Uterus (tissue), 3 donors: ENCODE measurements at regions not wholly inside any gene's neighbourhood (a gene's known extent, or its start where the extent isn't known, plus 50 kb on each side); places are given as distances from the start of the nearest gene placed in this dataset.
"Not testable (repeated sequence)": the region's sequence is repeated elsewhere in the genome, so short reads cannot be mapped to it uniquely, and the experiment has no call there.

Experiments
- DNase-seq, 2 donors: peaks; one replicate each; pipeline ENCODE4 v3.0.0-alpha.2; 2019 to 2020
- H3K27ac ChIP-seq, 2 donors: fragments of 200-600 bp; sonication (generic); 1 replicate in 1 of 2; 2 replicates in 1 of 2; pipeline ENCODE4 v1.5.1; 2016 to 2018
- H3K27me3 ChIP-seq, 2 donors: fragments of 200-600 bp; sonication (generic); one replicate each; pipeline ENCODE4 v1.5.1; 2018 to 2019; ENCODE audit warnings: control low read depth in 1 of 2
- H3K36me3 ChIP-seq, 2 donors: fragments of 200-600 bp; sonication (generic); one replicate each; pipeline ENCODE4 v1.5.1; 2019; ENCODE audit warnings: control low read depth in 1 of 2
- H3K4me1 ChIP-seq, 2 donors: fragments of 200-600 bp; sonication (generic); one replicate each; pipeline ENCODE4 v1.5.1; 2018 to 2019; ENCODE audit warnings: control low read depth in 1 of 2
- H3K4me3 ChIP-seq, 2 donors: fragments of 200-600 bp; sonication (generic); 1 replicate in 1 of 2; 2 replicates in 1 of 2; pipeline ENCODE4 v1.5.1; 2018 to 2019; ENCODE audit warnings: mild to moderate bottlenecking in 1 of 2
- H3K9me3 ChIP-seq, 2 donors: fragments of 200-600 bp; sonication (generic); one replicate each; pipeline ENCODE4 v1.5.1; 2019; ENCODE audit warnings: control low read depth in 1 of 2
- POLR2A ChIP-seq, 2 donors: fragments of 450-650 bp; IDR thresholded peaks; one replicate each; pipeline ENCODE4 v1.6.1; 2016; ENCODE audit warnings: antibody characterized with exemption in 2 of 2, mild to moderate bottlenecking in 1 of 2, moderate library complexity in 1 of 2
- intact Hi-C: fragments of 100-400 bp; cut with DNase I; formaldehyde crosslinking; loops from one replicate; pipeline ENCODE4 v1.15.1; 2023; ENCODE audit warnings: low total_unique reads
- TF ChIP-seq, protein P1 (sequence below), 4 experiments: fragments of 200-600 bp in 2 of 4; fragments of 450-650 bp in 2 of 4; sonication (generic) in 2 of 4; IDR thresholded peaks; one replicate each; pipeline ENCODE4 v1.5.1; 2016 to 2019; ENCODE audit warnings: antibody characterized with exemption in 4 of 4, mild to moderate bottlenecking in 2 of 4, moderate library complexity in 1 of 4
- donor health status: DM: yes; HTN: yes; CAD: no.

- no peak overlapping the region for H3K27ac ChIP-seq
- H3K4me1 ChIP-seq: no peaks in the 10 kb centered on the region
- no peaks in the 10 kb centered on the region for H3K9me3 ChIP-seq
- intact Hi-C loops: no loop called here
- H3K36me3 ChIP-seq: no peaks in the 10 kb centered on the region
- no peak for DNase-seq
- H3K27me3 ChIP-seq: no peaks in the 10 kb centered on the region
- H3K4me3 ChIP-seq: no peak overlapping the region
- TF ChIP-seq, protein P1, sequence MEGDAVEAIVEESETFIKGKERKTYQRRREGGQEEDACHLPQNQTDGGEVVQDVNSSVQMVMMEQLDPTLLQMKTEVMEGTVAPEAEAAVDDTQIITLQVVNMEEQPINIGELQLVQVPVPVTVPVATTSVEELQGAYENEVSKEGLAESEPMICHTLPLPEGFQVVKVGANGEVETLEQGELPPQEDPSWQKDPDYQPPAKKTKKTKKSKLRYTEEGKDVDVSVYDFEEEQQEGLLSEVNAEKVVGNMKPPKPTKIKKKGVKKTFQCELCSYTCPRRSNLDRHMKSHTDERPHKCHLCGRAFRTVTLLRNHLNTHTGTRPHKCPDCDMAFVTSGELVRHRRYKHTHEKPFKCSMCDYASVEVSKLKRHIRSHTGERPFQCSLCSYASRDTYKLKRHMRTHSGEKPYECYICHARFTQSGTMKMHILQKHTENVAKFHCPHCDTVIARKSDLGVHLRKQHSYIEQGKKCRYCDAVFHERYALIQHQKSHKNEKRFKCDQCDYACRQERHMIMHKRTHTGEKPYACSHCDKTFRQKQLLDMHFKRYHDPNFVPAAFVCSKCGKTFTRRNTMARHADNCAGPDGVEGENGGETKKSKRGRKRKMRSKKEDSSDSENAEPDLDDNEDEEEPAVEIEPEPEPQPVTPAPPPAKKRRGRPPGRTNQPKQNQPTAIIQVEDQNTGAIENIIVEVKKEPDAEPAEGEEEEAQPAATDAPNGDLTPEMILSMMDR (IDR thresholded peaks at IDR 0.05): no peak
- no peak for TF ChIP-seq POLR2A (IDR thresholded peaks at IDR 0.05)
Observed at GRCh38 chr21:35561116-35561515, 499.2 kb downstream of the SETD4 start.

DNA sequence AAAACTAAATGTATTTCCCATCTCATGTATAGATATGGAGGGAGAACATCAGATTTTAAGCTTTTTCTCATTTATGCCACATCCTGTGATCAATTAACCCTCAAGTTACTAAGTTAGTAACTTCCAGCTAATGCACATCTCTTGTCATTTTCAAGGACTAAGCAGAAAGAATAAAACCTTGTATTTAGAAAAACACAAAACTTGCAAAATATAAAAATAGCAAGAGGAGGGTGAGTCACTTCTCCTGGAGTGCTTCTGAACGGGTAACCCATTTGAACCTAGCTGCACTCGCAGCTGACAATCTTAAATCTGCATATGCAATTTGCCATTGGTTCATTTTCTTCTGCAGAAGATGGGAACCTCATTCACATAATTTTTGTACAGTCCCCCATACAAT, 500.5 kb downstream of the SETD4 start:
- H3K27ac ChIP-seq: no peak overlapping the region
- TF ChIP-seq, protein P1 (IDR thresholded peaks at IDR 0.05): no peak
- TF ChIP-seq POLR2A (IDR thresholded peaks at IDR 0.05): no peak
- H3K27me3 ChIP-seq: no peaks in the 10 kb centered on the region
- H3K36me3 ChIP-seq: no peaks in the 10 kb centered on the region
- H3K4me1 ChIP-seq: no peaks in the 10 kb centered on the region
- intact Hi-C loops: no loop called here
- H3K9me3 ChIP-seq: no peaks in the 10 kb centered on the region
- DNase-seq: no peak
- H3K4me3 ChIP-seq: no peak overlapping the region

- Histone ChIP-seq H3K4me1 (no peaks in the 10 kb centered on the region), H3K9me3 (no peaks in the 10 kb centered on the region), H3K4me3 (no peak overlapping the region), H3K27me3 (no peaks in the 10 kb centered on the region), H3K36me3 (no peaks in the 10 kb centered on the region), H3K27ac (no peak overlapping the region)
- TF ChIP-seq, protein P1 (IDR thresholded peaks at IDR 0.05): no peak
- no peak for TF ChIP-seq POLR2A (IDR thresholded peaks at IDR 0.05)
- intact Hi-C loops: no loop called here
- DNase-seq: no peak
Observed at GRCh38 chr21:35559128-35559828, 501.0 kb downstream of the SETD4 start.

DNA sequence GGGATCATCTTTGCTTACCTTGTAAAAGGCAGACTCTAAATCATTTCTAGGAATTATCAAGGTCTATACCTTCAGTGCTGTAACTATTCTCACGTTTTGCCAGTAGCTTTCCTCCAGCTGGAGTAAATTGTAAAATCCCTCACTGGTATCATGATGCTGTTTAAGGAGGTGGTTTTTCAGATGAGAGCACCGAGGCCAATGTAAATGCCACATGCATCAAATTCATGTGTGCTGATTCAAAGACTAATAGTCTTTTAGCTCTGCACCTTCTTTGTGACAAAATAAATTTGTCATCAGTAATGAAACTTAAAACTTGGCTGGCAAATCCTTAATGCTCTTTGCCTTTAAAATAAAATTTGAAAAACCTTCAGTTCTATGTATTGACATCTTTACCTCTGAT, 503.8 kb downstream of the SETD4 start:
- no peaks in the 10 kb centered on the region for H3K9me3 ChIP-seq
- H3K4me1 ChIP-seq: no peaks in the 10 kb centered on the region
- DNase-seq: no peak
- intact Hi-C loops: no loop called here
- H3K4me3 ChIP-seq: no peak overlapping the region
- no peak for TF ChIP-seq POLR2A (IDR thresholded peaks at IDR 0.05)
- TF ChIP-seq, protein P1 (IDR thresholded peaks at IDR 0.05): no peak
- H3K27ac ChIP-seq: no peak overlapping the region
- no peaks in the 10 kb centered on the region for H3K36me3 ChIP-seq
- no peaks in the 10 kb centered on the region for H3K27me3 ChIP-seq

DNA sequence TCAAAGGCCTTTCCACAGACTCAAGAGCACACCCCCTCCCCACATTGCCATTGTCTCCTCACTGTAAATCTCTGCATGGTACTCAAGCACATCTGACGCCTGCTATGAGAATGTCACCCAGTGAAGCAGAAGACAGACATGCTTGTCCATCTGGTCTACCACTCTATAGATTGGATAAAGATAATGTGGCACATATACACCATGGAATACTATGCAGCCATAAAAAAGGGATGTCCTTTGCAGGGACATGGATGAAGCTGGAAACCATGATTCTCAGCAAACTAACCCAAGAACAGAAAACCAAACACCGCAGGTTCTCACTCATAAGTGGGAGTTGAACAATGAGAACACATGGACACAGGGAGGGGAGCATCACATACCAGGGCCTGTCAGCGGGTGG, 503.4 kb upstream of the RUNX1 start:
- H3K27ac ChIP-seq, H3K9me3 ChIP-seq, intact Hi-C loops, H3K4me1 ChIP-seq, H3K4me3 ChIP-seq, H3K27me3 ChIP-seq, DNase-seq, H3K36me3 ChIP-seq: not testable (repeated sequence)
